ENCODE measurements at regions not wholly inside any gene's neighbourhood (a gene's known extent, or its start where the extent isn't known, plus 50 kb on each side); places are given as distances from the start of the nearest gene placed in this dataset.

DNA sequence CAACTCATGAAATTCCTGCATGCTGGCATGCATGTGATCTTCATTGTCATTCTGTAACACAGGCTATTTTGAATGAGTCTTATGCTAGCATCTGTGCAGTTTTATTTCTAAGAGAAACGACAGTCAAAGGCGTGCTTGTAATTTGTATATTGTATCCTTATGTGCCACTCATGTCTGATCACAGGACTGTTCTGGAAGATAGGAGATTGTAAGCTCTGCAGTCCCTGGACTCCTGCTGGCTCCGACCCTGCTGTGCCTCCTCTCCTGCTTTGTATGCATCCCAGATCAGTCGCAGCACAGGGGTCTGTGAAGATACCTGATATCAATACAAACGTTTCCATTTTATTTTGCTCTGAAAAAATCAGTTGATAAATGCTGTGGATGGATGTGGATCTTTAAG is 653.1 kb downstream of the LIG4 start:
- no peak overlapping the region for H3K4me3 ChIP-seq (ENCODE audit: extremely low read depth, insufficient read depth, low read length, poor library complexity, severe bottlenecking)
- no peaks in the 10 kb centered on the region for H3K4me1 ChIP-seq (ENCODE audit: control insufficient read depth, insufficient read depth, low read length, poor library complexity, severe bottlenecking)
- no peaks in the 10 kb centered on the region for H3K36me3 ChIP-seq (ENCODE audit: control insufficient read depth, insufficient read depth, low read length)
- 60 to 80% methylated on average over 1 to 2 of the region's 5 CpGs for WGBS, 2 experiments (ENCODE audit: insufficient coverage in 2 of 2)
- H3K27ac ChIP-seq (ENCODE audit: low read depth, low read length, severe bottlenecking): peak overlapping the region; percentile 32
- H3K9me3 ChIP-seq (ENCODE audit: control insufficient read depth, low read length): no peaks in the 10 kb centered on the region

DNA sequence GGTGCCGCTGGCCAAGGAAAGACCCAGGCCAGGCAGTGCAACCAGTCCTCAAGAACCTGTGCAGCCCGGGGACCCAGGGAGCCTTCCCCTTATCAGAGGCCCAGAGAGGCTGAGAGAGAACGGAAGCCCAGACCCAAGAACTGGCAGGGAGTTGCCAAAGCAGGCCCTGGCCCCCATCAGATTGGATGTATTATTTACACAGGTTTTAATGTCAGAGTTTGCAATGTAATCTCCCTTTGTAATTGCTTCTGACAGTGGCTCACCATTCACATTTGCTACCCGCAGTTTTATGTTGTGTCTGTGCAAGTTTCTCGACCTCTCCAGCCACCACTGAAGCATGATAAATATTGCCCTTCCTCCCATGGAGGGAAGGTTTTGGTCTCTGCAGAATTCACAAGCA is 660.9 kb downstream of the LIG4 start:
- H3K9me3 ChIP-seq (ENCODE audit: control insufficient read depth, low read length): no peaks in the 10 kb centered on the region
- no peaks in the 10 kb centered on the region for H3K4me1 ChIP-seq (ENCODE audit: control insufficient read depth, insufficient read depth, low read length, poor library complexity, severe bottlenecking)
- 78 to 92% methylated on average over 3 of the region's 5 CpGs for WGBS, 2 experiments (ENCODE audit: insufficient coverage in 2 of 2)
- H3K36me3 ChIP-seq (ENCODE audit: control insufficient read depth, insufficient read depth, low read length): no peaks in the 10 kb centered on the region
- no peak overlapping the region for H3K4me3 ChIP-seq (ENCODE audit: extremely low read depth, insufficient read depth, low read length, poor library complexity, severe bottlenecking)
- no peak overlapping the region for H3K27ac ChIP-seq (ENCODE audit: low read depth, low read length, severe bottlenecking)

DNA sequence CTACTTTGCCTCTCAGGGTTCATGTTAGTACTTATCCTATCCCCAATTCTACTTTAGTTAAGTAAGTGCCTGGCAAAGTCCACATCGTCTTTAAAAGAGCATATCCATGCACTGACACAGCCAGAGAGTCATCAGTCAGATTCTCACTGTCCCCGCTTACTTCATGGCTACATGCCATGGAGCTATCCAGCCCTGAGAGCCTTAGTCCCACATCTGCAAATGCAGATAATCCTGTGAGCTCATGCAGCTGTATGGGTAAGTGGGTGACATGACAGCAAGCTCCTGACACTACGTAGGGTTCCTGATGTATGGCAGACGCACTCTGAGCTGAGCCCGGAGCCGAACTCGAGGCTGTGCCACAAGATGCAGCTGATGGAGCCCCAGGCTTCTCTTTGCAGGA is 661.5 kb downstream of the LIG4 start:
- H3K4me1 ChIP-seq (ENCODE audit: control insufficient read depth, insufficient read depth, low read length, poor library complexity, severe bottlenecking): no peaks in the 10 kb centered on the region
- 87 to 94% methylated on average over 6 to 7 of the region's 7 CpGs for WGBS, 2 experiments (ENCODE audit: insufficient coverage in 2 of 2)
- no peaks in the 10 kb centered on the region for H3K9me3 ChIP-seq (ENCODE audit: control insufficient read depth, low read length)
- no peak overlapping the region for H3K27ac ChIP-seq (ENCODE audit: low read depth, low read length, severe bottlenecking)
- no peak overlapping the region for H3K4me3 ChIP-seq (ENCODE audit: extremely low read depth, insufficient read depth, low read length, poor library complexity, severe bottlenecking)
- no peaks in the 10 kb centered on the region for H3K36me3 ChIP-seq (ENCODE audit: control insufficient read depth, insufficient read depth, low read length)

DNA sequence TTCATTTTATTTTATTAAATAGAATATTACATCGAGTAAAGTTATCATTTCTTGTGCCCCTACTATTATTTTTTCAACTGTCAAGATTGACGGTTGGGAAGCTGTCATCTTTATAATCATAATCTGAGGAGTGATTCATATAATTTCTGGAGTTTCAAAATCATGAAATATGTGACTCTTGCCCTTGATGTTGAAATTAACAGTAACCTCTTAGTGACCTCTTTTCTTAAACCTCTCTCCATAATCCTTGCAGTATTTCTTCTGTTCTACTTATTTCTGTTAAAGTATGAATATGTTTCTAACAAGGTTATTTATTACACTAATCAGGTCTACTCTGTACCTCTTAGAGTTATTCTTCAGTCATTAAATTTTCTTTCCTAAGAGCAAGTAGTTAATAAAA is 663.8 kb downstream of the LIG4 start:
- Histone ChIP-seq H3K4me3 (ENCODE audit: extremely low read depth, insufficient read depth, low read length, poor library complexity, severe bottlenecking) (no peak overlapping the region), H3K36me3 (ENCODE audit: control insufficient read depth, insufficient read depth, low read length) (no peaks in the 10 kb centered on the region), H3K27ac (ENCODE audit: low read depth, low read length, severe bottlenecking) (no peak overlapping the region), H3K4me1 (ENCODE audit: control insufficient read depth, insufficient read depth, low read length, poor library complexity, severe bottlenecking) (no peaks in the 10 kb centered on the region), H3K9me3 (ENCODE audit: control insufficient read depth, low read length) (no peaks in the 10 kb centered on the region)
- 100% methylated on average over 1 of the region's 2 CpGs; no CpG with 5 or more reads in 1 of the 2 experiments for WGBS, 2 experiments (ENCODE audit: insufficient coverage in 2 of 2)

DNA sequence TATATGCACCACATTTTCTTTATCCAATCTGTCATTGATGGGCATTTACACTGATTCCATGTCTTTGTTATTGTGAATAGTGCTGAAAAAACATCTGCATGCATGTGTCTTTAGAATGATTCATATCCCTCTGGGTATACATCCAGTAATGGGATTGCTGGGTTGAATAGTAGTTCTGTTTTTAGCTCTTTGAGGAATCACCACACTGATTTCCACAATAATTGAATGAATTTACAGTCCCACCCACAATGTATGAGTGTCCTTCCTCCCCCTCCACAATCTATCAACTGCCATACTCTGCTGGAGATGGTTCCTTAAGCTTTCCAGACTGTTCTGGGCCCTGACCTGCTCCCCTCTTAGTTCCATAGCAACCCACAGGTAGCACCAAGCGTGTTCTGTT is 667.0 kb downstream of the LIG4 start:
- WGBS, 2 experiments (ENCODE audit: insufficient coverage in 2 of 2): no CpG with 5 or more reads among the region's 1 CpG
- Histone ChIP-seq H3K4me1 (ENCODE audit: control insufficient read depth, insufficient read depth, low read length, poor library complexity, severe bottlenecking) (no peaks in the 10 kb centered on the region), H3K4me3 (ENCODE audit: extremely low read depth, insufficient read depth, low read length, poor library complexity, severe bottlenecking) (no peak overlapping the region), H3K9me3 (ENCODE audit: control insufficient read depth, low read length) (no peaks in the 10 kb centered on the region), H3K27ac (ENCODE audit: low read depth, low read length, severe bottlenecking) (no peak overlapping the region), H3K36me3 (ENCODE audit: control insufficient read depth, insufficient read depth, low read length) (no peaks in the 10 kb centered on the region)

DNA sequence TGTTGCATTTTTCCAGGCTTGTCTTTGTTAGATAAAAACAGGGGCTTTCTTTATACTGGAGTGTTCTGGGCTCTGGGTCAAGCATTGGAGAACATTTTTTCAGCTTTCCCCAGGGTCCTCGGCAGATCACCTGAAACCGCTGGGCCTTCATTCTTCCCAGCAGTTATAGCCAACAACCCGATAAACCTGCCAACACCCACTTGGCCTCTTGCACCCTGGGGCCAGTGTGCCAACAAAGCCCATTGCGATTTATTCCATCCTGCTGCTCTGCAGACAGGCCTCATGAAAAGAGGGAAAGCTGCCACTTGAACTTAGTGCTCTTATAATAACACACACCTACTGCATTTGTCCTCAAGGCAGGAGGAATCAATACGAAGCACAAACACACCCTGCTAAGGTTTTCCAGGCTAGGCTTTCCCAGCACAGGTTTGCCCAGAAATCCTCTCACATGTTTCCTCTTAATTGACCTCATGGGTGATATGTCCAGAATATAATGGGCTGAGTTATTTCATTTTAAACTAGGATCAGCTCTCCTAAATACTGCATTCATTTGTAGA is 669.3 kb downstream of the LIG4 start:
- H3K4me3 ChIP-seq (ENCODE audit: extremely low read depth, insufficient read depth, low read length, poor library complexity, severe bottlenecking): no peak overlapping the region
- no peaks in the 10 kb centered on the region for H3K4me1 ChIP-seq (ENCODE audit: control insufficient read depth, insufficient read depth, low read length, poor library complexity, severe bottlenecking)
- H3K36me3 ChIP-seq (ENCODE audit: control insufficient read depth, insufficient read depth, low read length): no peaks in the 10 kb centered on the region
- no peak overlapping the region for H3K27ac ChIP-seq (ENCODE audit: low read depth, low read length, severe bottlenecking)
- WGBS, 2 experiments (ENCODE audit: insufficient coverage in 2 of 2): 91 to 94% methylated on average over 4 to 5 of the region's 5 CpGs
- H3K9me3 ChIP-seq (ENCODE audit: control insufficient read depth, low read length): no peaks in the 10 kb centered on the region

DNA sequence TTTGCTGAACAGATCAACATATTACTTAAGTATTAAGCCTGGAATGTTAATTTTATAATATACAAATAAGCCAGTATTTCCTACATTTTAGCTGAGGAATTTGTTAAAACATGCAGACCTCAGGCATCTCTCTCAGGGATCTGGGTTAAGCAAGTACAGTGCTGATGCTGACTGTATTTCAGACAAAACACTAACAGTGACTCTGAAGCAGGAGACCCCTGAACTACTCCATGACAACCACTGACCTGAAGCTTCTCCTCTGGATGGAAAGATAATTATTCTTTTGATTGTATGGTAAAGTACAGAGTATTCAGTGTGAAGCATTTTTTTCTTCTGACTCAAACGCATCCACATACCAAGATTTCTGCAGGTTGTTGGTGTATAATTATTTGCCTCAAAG is 680.8 kb downstream of the LIG4 start:
- WGBS, 2 experiments (ENCODE audit: insufficient coverage in 2 of 2): no CpG with 5 or more reads among the region's 1 CpG
- H3K4me1 ChIP-seq (ENCODE audit: control insufficient read depth, insufficient read depth, low read length, poor library complexity, severe bottlenecking): no peaks in the 10 kb centered on the region
- H3K36me3 ChIP-seq (ENCODE audit: control insufficient read depth, insufficient read depth, low read length): no peaks in the 10 kb centered on the region
- no peak overlapping the region for H3K27ac ChIP-seq (ENCODE audit: low read depth, low read length, severe bottlenecking)
- no peaks in the 10 kb centered on the region for H3K9me3 ChIP-seq (ENCODE audit: control insufficient read depth, low read length)
- no peak overlapping the region for H3K4me3 ChIP-seq (ENCODE audit: extremely low read depth, insufficient read depth, low read length, poor library complexity, severe bottlenecking)

DNA sequence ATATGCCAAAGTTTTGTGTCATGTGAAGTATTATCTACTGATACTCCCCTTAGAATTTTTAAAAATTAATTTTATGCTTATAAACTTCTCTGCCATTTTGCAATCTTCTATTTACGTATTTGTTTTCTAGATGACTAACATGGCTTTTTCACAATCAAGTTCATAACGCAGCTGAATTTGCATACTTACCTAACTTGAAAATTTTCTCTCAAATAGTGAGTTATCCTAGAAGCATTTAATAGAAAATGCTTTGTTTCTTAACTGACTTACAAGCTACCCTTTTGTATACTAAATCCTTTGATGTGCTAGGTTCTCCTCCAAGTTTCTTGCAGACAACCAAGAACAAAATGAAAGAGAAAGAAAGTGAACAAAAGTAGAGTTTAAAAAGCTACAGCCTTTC is 683.5 kb downstream of the LIG4 start:
- Histone ChIP-seq H3K27ac (ENCODE audit: low read depth, low read length, severe bottlenecking) (no peak overlapping the region), H3K36me3 (ENCODE audit: control insufficient read depth, insufficient read depth, low read length) (no peaks in the 10 kb centered on the region), H3K4me1 (ENCODE audit: control insufficient read depth, insufficient read depth, low read length, poor library complexity, severe bottlenecking) (no peaks in the 10 kb centered on the region), H3K9me3 (ENCODE audit: control insufficient read depth, low read length) (no peaks in the 10 kb centered on the region), H3K4me3 (ENCODE audit: extremely low read depth, insufficient read depth, low read length, poor library complexity, severe bottlenecking) (no peak overlapping the region)
- no CpG with 5 or more reads among the region's 2 CpGs for WGBS, 2 experiments (ENCODE audit: insufficient coverage in 2 of 2)

DNA sequence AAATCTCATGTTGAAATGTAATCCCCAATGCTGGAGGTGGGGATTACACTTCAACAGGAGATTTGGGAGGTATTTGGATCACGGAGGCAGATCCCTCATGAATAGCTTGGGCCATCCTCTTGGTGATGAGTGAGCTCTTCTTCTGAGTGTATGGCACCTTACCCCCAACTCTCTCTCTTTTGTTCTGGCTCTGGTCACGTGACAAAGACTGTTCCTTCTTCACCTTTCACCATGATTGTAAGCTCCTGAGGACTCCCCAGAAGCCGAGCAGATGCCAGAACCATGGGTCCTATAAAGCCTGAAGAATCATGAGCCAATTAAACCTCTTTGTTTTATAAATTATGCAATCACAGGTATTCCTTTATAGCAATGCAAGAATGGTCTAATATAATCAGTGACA is 684.2 kb downstream of the LIG4 start:
- Histone ChIP-seq H3K4me3 (ENCODE audit: extremely low read depth, insufficient read depth, low read length, poor library complexity, severe bottlenecking) (no peak overlapping the region), H3K9me3 (ENCODE audit: control insufficient read depth, low read length) (no peaks in the 10 kb centered on the region), H3K4me1 (ENCODE audit: control insufficient read depth, insufficient read depth, low read length, poor library complexity, severe bottlenecking) (no peaks in the 10 kb centered on the region), H3K36me3 (ENCODE audit: control insufficient read depth, insufficient read depth, low read length) (no peaks in the 10 kb centered on the region), H3K27ac (ENCODE audit: low read depth, low read length, severe bottlenecking) (no peak overlapping the region)
- WGBS, 2 experiments (ENCODE audit: insufficient coverage in 2 of 2): 86% methylated on average over 1 of the region's 3 CpGs; no CpG with 5 or more reads in 1 of the 2 experiments

DNA sequence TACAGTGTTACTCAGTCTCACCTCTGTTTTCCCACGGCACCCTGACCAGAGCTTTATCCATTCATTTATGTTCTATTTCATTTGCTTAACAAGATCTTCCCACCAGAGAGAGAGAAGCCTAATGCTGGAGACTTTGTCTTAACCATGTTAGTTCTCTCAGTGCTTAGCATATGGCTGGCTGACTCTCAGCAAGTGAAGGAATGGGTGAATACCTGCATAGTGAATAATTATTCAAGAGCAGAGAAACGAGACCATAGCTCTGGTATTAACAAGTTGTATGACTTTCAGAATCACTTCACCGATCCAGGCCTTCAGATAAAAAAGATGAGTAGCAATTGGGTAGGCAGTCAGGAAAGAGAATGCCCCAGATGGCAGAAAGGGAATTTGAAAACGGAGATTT is 686.3 kb downstream of the LIG4 start:
- Histone ChIP-seq H3K4me3 (ENCODE audit: extremely low read depth, insufficient read depth, low read length, poor library complexity, severe bottlenecking) (no peak overlapping the region), H3K27ac (ENCODE audit: low read depth, low read length, severe bottlenecking) (no peak overlapping the region), H3K4me1 (ENCODE audit: control insufficient read depth, insufficient read depth, low read length, poor library complexity, severe bottlenecking) (no peaks in the 10 kb centered on the region), H3K9me3 (ENCODE audit: control insufficient read depth, low read length) (no peaks in the 10 kb centered on the region), H3K36me3 (ENCODE audit: control insufficient read depth, insufficient read depth, low read length) (no peaks in the 10 kb centered on the region)
- WGBS, 2 experiments (ENCODE audit: insufficient coverage in 2 of 2): 67 to 73% methylated on average over 2 to 3 of the region's 4 CpGs

DNA sequence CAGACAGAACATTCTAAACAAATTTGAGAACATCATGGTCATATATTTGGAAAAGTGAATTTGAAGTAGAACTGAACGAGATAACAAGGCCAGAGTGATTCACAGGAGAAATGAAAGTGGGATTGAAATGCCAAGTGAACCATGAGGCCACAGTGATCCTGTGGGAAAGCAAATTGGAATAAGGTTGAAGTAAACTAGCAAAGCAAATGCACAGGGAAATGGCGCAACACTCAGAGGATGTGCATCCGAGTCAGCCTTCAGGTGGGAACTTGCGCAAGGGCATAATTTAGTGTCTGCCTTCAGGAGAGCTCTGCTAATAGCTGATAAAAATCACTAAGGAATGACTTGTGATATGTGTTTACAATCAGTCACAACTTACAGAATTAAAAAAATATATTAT is 696.6 kb downstream of the LIG4 start:
- H3K36me3 ChIP-seq (ENCODE audit: control insufficient read depth, insufficient read depth, low read length): no peaks in the 10 kb centered on the region
- H3K27ac ChIP-seq (ENCODE audit: low read depth, low read length, severe bottlenecking): no peak overlapping the region
- no peaks in the 10 kb centered on the region for H3K9me3 ChIP-seq (ENCODE audit: control insufficient read depth, low read length)
- 87 to 100% methylated on average over 1 to 3 of the region's 4 CpGs for WGBS, 2 experiments (ENCODE audit: insufficient coverage in 2 of 2)
- H3K4me3 ChIP-seq (ENCODE audit: extremely low read depth, insufficient read depth, low read length, poor library complexity, severe bottlenecking): no peak overlapping the region
- no peaks in the 10 kb centered on the region for H3K4me1 ChIP-seq (ENCODE audit: control insufficient read depth, insufficient read depth, low read length, poor library complexity, severe bottlenecking)

Measured in mesodermal cell (in vitro differentiated cells).